NCI-H1105 (cell line): ENCODE measurements at regions not wholly inside any gene's neighbourhood (a gene's known extent, or its start where the extent isn't known, plus 50 kb on each side); places are given as distances from the start of the nearest gene placed in this dataset.
"Not testable (repeated sequence)": the region's sequence is repeated elsewhere in the genome, so short reads cannot be mapped to it uniquely, and the experiment has no call there.

Experiments
- DNase-seq: peaks from one replicate; lab custom pipeline; 2025; lab: John Stamatoyannopoulos, UW

- DNase-seq: no peak
These were observed 131.8 kb downstream of the IRX5 start for GRCh38 chr16:55062442-55062841.

GRCh38 chr16:55072976-55073375 is 142.3 kb downstream of the IRX5 start:
- no peak for DNase-seq

DNA sequence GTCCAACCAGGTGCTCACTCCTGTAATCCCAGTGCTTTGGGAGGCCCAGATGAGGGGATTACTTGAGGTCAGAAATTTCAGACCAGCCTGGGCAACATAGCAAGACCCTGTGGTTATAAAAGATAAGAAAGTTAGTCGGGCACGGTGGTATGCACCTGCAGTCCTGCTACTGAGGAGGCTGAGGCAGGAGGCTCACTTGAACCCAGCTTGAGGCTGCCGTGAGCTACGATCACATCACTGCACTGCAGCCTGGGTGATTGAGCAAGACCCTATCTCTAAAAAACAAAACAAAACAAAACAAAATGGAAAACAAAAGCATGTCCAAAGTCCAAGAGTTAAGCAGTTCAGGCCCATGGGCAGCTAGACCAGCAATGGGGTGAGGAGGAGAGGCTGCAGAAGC is 143.2 kb downstream of the IRX5 start:
- DNase-seq: no peak

- not testable (repeated sequence) for DNase-seq
These were observed 144.5 kb downstream of the IRX5 start for GRCh38 chr16:55075208-55075607.

GRCh38 chr16:55076053-55076452 is 145.4 kb downstream of the IRX5 start:
- no peak for DNase-seq

- DNase-seq: no peak
These were observed 146.6 kb downstream of the IRX5 start for GRCh38 chr16:55077266-55077665.

DNA sequence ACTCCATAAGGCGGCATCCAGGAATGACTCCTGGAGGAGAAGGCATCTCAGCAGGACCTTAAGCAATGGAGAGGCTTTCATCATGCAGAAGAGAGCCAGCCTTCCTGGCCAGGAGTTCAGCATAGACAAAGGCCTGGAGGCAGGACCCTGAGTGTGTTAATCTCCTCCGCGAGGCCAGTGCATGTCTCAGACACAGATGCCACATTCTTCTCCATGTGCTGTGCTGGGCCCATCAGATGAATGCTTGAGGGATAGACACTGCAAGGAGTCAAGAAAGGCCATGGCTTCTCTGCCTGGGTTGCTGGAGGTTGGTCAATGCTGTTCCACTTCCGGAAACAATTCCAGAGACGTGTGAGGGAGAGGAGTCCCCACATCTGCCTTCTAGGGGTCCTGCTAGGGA is 147.5 kb downstream of the IRX5 start:
- no peak for DNase-seq

- no peak for DNase-seq
These were observed 148.2 kb downstream of the IRX5 start for GRCh38 chr16:55078699-55079410.

DNA sequence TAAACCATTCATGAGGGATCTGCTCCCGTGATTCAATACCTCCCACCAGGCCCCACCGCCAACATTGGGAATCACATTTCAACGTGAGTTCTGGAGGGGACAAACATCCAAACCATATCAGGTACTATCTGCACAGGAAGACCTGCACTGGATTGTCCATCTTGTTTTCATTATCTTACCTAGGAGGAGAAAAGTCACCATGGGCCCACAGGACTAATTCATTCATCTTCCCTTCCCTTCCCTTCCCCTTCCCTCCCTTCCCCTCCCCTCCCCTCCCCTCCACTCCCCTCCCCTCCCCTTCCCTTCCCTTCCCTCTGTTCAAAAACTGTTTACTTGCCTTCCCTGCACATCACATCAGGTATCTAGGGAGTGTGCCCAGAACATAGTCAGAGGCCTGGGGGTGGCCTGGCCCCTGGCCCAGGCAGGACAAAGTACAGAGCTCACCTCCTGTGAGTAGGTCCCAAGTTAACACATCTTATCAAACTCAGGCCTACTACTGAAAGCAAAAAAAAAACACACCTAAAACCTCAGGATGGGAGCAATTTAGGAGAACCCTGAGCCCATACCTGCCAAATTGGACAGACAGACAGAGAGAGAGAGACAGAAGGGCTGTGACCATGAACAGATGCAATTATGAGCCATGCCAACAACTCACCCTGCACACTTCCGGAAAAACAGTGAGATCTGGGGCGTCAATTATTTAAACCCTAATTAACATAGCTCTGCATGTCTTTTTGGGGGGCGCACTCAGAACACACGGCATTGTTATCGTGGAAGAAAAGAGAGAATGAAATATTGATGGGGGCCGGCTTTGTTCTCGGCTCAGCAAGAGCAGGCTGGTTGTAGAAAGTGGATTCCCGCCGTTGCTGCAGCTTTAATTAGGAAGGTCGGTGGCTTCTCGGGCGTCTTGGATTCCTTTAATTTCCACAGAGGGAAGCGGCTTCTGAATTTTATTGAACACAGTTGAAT is 151.2 kb downstream of the IRX5 start:
- DNase-seq: no peak

DNA sequence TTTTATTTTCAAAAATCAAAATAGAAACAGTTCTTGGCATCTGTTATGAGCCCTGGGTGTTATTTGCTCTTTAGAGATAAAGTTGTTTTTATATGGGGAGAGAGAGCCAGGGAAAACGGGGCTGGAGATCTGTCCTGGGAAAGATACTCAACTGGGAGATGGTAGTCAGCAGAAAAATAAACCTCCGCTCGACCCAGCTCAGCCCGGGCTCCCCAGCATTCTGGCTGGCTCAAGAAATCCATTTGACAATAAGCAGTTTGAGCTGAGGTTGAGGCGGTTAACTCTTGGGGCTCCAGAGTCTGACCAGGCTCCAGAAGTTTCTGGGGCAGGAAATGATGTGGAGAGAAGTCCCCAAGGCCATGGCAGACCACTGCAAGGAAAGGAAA is 151.9 kb downstream of the IRX5 start:
- DNase-seq: no peak

- DNase-seq: no peak
These were observed 152.4 kb downstream of the IRX5 start for GRCh38 chr16:55083052-55083451.

DNA sequence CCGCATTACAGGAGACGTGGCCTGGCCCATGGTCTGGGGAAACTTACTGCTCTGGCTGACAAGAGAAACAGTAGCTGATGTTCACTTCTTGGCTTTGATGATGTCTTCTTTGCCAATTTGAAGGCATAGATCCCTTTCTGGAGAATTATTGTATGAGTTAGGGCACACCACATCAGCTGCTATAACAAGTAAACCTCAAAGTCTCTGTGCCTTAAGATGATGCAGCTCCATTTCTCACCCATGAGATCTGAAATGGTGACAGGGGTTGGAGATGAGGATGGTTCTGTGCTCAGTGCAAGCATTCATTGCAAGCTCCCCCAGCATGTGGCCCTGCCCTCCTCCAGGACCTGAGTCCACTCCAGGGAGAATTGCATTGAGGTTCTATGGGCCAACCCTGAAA is 157.4 kb downstream of the IRX5 start:
- DNase-seq: no peak

GRCh38 chr16:55089600-55089999 is 158.9 kb downstream of the IRX5 start:
- no peak for DNase-seq

DNA sequence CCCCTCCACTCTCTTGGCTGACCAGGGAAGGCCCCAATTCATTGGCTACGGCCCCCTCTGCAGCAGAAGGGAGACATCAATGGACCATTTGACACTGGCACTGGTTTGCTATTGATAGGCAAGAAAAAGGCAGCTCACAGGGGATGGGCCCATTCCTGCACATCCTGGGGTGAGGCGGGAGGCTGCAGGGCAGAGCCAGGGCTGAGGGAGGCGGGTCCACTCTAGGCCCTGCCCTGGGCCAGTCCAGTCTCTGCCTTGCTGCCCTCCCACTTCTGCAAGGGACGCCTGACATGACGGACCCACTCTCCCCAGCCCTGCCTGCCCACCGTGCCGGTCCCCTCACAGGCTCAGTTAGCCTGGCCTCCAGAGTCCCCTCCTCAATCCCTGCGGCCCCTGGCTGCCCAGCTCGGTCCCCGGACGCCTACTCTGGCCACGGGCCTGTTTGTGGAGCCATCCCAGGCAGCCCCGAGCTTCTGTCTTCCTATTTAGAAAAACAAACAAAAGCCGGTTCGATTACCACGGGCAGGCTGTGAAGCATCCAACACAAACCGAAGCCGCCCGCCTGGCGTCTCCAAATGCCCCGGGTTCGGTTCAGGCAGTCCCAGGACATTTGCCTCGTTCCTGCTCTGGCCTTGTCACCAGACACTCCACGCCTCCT is 160.7 kb downstream of the IRX5 start:
- no peak for DNase-seq

GRCh38 chr16:55091871-55092230 is 161.2 kb downstream of the IRX5 start:
- no peak for DNase-seq

- DNase-seq: no peak
These were observed 169.4 kb downstream of the IRX5 start for GRCh38 chr16:55100100-55100499.

- DNase-seq: no peak
These were observed 170.4 kb downstream of the IRX5 start for GRCh38 chr16:55101026-55101425.

DNA sequence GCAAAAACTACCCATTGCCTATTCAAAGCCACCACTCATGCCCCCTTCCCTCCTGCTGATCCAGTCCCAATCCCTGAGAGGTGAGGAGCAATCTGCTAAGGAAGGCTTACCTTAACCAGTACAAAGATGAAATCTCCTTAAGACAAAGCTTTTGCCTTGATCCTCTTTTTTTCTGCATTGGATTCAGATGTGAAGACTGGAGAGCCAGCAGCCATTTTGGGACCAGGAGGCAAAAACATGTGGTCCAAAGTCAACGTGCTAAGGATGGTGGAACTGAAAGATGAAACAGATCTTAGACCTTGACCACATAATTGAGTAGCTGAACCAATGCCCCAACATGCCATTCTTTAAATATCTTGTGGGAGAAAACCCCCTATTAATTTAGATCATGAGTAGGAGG is 171.4 kb downstream of the IRX5 start:
- no peak for DNase-seq

GRCh38 chr16:55102531-55102930 is 171.9 kb downstream of the IRX5 start:
- DNase-seq: no peak

- DNase-seq: no peak
These were observed 177.2 kb downstream of the IRX5 start for GRCh38 chr16:55107851-55108250.

DNA sequence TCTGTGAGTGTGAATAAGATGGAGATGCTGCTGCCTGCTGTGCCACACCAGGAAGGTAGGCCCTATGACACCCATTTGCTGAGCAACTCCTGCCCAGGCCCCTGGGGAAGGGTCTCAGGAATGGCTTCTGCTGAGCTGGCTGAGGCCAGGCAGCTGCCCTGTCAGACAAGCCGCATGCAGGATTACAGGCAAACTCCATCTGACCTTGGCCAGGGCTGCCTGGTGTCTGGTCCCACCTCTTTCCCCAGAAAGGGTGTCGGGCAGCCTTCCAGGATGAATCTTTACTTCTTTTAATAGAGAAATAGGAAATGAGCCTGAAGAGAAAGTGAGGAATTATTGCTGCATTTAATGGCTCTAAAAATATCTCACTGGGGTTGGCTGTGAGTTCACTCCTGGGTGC is 182.5 kb downstream of the IRX5 start:
- DNase-seq: no peak

GRCh38 chr16:55115506-55115905 is 184.8 kb downstream of the IRX5 start:
- DNase-seq: no peak
